8988T (cell line): ENCODE measurements at regions not wholly inside any gene's neighbourhood (a gene's known extent, or its start where the extent isn't known, plus 50 kb on each side); places are given as distances from the start of the nearest gene placed in this dataset.
A peak's percentile ranks its signal among the peaks of the same experiment; 100 is the strongest.
"Not testable (repeated sequence)": the region's sequence is repeated elsewhere in the genome, so short reads cannot be mapped to it uniquely, and the experiment has no call there.

Experiments
- DNase-seq: peaks from one replicate; pipeline ENCODE4 v3.0.0; 2011

- no peak for DNase-seq
Observed at GRCh38 chr2:14828968-14829367, 196.5 kb downstream of the LRATD1 start.

DNA sequence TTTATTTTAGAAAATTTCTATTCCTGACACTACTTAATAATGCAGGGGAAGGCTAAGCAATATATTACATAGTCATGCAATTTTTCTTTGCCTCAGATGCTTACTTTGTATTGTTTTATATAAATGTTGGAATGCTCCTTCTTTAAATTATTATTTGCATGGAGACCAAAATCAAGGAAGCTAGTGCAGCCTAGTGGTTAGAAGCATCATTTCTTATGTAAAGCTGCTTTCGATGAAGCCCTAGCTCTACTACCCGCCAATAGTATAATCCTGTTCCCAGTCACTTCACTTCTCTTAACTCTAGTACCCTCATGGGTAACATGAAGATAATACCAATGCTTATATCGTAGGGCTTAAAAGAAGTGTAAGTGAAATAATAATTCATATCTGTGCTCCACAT is 198.9 kb downstream of the LRATD1 start:
- no peak for DNase-seq

DNA sequence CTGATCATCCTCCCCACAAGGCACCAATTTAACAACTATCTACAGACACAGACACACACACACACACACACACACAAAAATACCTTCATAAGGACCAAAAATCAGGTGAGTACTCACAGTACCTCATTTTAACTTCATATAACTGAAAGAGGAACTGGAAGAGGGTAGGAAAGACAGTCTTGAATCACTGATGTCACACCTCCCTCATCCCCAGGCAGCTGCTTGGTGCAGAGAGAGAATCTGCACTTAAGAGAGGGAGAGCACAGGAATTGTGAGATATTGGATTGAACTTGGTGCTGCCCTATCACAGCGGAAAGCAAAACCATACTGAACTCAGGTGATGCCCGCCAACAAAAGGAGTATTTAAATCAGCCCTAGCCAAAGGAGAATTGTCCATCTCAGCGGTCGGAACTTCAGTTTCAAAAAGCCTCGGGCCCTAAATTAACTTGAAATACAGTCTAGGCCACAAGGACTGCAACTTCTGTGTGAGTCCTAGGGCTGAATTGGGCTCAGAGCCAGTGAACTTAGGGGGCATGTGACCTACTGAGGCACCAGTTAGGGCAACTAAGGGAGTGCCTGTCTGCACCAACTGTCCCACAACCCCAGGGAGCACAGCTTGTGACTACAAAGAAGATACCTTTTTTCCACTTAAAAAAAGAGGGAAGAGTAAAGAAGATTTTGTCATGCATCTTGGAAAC is 211.1 kb downstream of the LRATD1 start:
- no peak for DNase-seq

- DNase-seq, result no peak
Observed at GRCh38 chr2:14855751-14856150, 223.2 kb downstream of the LRATD1 start.

DNA sequence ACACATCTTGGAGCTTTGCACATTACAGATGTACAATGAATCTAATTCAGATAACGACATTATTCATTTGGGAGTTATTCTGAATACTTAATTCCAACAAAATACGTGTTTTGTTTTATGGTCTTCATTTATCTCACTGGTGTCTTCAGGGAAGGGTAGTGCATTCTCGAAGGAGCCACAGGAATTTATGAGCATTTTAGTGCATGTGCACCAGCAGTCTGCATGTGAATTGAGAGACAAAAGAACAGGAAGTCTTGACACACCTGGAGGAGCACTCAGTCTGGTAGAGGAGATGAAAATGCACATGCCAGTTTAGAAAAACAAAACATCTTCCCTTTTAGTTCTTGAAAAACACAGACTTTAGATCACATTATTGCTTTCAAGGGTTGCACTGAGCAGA is 228.7 kb downstream of the LRATD1 start:
- DNase-seq, result no peak

GRCh38 chr2:14866736-14867352 is 234.3 kb downstream of the LRATD1 start:
- no peak for DNase-seq

- no peak for DNase-seq
Observed at GRCh38 chr2:14867853-14868252, 235.3 kb downstream of the LRATD1 start.

- DNase-seq, result no peak
Observed at GRCh38 chr2:14872779-14873325, 240.3 kb downstream of the LRATD1 start.

- DNase-seq, result no peak
Observed at GRCh38 chr2:14881651-14882327, 249.3 kb downstream of the LRATD1 start.

DNA sequence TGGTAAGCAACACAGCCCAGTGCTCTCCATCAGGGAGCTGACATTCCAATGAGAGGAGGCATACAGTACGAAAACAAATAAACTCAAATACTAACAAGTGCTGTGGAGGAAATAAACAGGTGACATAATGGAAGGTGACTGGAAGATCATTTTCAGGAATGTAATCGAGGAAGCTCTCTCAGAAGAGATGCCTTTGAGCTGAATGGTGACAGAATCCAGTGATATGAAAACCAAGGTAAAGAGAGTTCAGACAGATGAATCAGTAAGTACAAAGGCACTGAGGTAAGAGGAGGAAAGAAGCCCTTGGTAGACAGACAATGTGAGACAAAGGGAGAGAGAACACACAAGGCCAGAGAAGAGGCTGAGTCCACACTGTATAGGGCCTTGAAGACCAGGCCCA is 252.1 kb downstream of the LRATD1 start:
- no peak for DNase-seq

- no peak for DNase-seq
Observed at GRCh38 chr2:14891546-14891945, 259.0 kb downstream of the LRATD1 start.

DNA sequence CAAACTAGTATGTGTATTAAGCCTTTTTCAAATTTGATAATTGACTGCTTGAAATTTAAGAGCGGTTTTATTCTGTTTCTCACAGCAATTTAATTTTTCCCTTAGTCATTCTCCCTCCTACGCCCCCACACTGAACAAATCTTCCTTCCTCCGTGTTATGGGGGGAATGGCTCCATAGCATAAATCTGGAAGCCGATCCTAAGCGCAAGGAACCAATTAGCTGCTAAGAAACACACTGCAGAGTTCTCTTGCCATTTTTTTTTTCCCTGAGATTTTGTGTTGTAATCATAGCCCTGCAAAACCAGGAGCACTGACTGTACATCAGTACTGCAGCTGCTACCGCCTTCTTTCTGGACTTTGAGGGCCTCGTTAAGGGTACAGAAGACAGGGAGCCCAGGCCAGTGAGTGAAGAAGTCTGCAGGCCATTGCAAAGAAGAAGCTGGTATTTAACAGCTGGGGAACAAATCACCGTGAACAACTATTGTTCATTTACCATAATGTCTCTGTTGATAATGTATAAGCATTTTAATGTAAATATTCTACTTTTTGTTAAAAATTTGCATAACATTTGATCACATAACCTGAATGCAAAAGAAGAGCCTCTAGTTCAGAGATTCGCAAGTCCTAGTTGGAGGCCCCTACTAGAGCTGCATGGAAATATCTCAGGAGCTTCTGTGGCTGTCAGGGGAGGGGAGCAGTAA is 264.0 kb downstream of the LRATD1 start:
- no peak for DNase-seq

DNA sequence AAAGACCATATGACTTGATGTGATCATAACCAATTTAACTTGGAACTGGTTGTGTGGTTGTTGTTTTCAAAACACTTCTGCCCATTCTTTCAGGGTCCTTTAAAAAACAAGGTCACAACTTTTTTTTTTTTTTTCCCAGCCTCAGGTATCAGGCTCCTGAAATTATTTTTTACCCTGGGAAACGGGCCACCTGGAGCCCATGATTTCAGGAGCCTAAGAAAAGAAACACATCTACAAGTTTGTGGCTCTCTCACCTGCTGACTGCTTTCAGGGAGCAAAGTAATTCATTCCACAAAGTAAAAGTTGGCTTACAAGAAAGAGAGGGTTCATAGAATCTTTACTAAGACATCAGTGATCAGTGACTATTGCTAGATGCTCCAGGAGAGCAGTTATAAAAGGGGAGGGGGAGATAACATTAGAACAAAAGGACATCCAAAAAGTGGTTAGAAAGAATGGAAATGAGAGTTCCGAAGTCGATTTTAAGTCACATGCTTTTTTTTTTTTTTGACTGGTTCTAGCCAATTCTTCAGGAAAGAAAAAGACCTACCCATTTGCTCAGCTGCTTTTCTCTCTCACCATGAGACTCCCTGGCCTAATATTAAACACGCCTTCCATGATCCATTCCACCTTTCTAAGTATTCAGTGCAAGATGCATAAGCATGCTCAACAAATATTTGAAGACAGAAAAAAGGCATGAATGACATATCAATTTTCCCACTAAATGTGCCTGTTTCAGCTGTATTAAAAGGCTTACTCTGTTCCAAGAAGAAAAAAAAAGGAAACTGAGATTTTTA is 267.3 kb downstream of the LRATD1 start:
- no peak for DNase-seq

- no peak for DNase-seq
Observed at GRCh38 chr2:14901737-14902136, 269.2 kb downstream of the LRATD1 start.

- DNase-seq, result no peak
Observed at GRCh38 chr2:14902953-14903352, 270.4 kb downstream of the LRATD1 start.

DNA sequence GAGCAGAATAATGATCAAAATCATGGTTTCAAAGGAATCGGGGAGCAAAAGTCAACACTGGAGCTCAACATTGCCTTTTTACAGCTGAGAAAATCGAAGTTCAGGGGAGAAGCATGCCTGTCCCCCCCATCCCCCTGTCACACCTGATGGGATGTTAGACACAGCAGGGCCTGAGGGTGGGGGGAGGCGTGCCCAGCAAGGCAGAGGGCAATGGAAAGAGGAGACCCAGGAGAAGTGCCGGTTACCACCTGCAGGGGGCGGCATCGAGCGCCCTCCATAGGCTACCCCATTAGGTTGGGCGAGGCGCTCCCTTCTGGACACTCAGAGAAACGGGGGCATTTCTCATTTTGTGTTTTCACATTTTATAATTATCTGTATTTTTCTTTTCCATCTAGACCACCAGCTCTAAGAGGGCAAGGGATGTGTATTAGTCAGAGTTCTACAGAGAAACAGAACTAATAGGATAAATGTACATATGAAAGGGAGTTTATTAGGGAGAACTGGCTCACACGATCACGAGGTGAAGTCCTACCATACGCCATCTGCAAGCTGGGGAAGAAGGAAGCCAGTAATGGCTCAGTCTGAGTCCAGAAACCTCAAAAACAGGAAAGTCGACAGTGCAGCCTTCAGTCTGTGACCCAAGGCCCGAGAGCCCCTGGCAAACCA is 271.3 kb downstream of the LRATD1 start:
- DNase-seq, result peak; percentile 27

DNA sequence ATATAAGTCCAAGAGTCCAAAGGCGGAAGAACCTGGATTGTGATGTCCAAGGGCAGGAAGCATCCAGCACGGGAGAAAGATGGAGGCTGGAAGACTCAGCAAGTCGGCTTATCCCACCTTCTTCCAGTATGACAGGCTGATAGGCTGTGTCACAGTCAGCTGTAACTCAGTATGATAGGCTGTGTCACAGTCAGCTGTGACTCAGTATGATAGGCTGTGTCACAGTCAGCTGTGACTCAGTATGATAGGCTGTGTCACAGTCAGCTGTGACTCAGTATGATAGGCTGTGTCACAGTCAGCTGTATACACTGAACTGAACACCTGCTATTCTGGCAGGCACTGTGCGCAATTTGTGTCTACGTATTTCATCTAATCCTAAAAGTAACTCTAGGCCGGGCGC is 271.9 kb downstream of the LRATD1 start:
- not testable (repeated sequence) for DNase-seq

GRCh38 chr2:14905571-14905970 is 273.1 kb downstream of the LRATD1 start:
- no peak for DNase-seq

DNA sequence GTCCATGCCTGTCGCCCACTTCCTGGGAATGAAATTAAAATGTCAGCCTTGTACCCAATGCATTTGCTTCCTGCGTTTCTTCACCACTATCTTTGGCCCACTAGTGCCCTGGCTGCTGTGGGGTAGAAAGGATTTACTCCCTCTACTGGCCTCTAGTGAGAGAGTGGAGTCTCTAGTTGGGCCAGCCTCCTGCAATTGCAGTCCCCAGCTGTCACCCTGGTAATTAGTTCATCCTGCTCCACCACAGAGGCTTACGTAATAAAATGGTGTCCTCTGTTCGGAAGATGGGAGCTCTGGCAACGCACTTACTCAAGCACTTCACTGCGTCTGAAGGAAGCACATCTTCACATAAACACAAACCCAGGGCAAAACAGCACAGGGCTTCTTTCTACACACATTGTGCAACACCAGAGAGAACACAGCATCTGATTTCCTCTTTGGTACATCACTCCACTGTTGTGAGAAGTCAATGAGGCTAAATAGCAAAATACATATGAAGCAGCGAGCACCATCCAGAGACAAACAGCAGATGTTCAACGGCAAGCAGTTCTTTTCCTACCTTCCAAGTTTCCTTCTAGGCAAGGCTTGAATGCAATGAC is 274.6 kb downstream of the LRATD1 start:
- DNase-seq, result no peak

GRCh38 chr2:14909795-14910194 is 277.3 kb downstream of the LRATD1 start:
- DNase-seq, result no peak

DNA sequence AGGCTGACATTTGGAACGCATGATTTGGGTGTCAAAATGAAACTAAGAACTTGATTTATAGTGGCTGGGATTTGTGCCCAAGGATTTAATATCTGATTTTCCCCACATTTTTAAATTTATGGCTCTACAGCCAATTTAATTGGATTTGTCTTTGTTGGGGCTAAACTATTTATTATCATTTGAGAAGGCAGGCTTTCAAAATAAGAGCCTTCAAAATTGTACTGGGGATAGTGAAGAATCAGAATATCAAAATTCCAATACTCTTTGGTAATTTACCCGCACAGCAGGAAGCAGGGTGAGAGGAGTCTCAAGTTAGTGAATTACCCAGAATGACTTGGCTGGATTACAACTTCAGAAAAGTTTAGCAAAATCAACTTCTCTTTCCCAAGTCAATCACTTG is 278.1 kb downstream of the LRATD1 start:
- DNase-seq, result no peak

DNA sequence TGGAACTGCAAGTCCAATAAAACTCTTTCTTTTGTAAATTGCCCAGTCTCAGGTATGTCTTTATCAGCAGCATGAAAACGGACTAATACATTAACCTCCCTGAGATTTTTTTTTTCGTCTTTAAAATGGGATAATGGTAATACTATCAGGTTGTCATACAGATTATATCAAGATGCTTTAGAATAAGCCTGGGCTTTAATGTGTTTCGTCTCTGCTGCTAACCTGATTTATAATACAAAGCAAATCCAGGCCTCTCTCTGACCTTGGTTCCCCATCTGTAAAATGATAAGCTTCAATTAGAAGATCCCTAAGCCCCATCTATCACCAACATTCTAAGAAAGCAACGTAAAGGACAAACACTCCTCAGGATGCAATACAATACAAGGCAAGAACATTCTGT is 283.5 kb downstream of the LRATD1 start:
- DNase-seq, result no peak
